ENCODE measurements at regions not wholly inside any gene's neighbourhood (a gene's known extent, or its start where the extent isn't known, plus 50 kb on each side); places are given as distances from the start of the nearest gene placed in this dataset.

- no peak for DNase-seq
Measured at GRCh38 chr1:239538239-239538988, 152.0 kb downstream of the CHRM3 start.

DNA sequence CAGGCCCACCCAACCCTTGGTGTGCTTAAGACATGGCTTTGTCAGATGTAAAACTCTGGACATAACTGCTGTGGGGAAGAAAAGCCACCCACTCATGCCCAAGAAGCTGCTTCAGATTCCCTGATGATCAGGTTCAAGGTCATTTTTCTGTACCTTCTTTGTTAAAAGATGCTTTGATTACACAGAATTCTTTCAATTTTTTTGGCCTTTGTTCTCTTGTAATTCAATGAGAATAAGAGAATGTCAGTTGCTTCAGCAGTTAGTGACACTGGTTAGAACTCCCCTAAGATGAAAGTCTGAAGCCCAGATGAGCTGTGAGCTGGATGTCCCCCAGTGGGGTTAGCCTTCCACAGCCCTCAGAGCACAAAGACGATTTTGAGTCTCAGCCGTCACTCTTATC lies 152.7 kb downstream of the CHRM3 start:
- DNase-seq = no peak

- DNase-seq = no peak
Measured at GRCh38 chr1:239539812-239540211, 153.4 kb downstream of the CHRM3 start.

- no peak for DNase-seq
Measured at GRCh38 chr1:239543873-239544272, 157.5 kb downstream of the CHRM3 start.

DNA sequence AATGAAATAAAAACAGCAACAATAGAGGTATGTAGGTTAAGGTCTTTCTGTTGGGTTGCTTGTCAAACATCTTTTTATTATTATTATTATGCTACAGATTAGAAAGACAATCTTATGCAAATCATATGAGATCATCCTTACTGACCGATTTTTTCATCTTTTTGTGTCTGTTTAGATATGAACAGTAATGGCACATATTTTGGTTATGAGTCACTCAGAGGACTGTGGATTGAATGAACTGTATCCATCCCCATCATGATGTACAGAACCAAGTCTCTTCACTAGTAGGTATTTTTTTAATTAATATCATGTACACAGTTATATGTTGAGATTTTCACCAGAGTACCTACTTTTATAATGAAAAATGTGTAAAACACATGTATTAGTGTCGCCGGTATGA lies 159.1 kb downstream of the CHRM3 start:
- no peak for DNase-seq

DNA sequence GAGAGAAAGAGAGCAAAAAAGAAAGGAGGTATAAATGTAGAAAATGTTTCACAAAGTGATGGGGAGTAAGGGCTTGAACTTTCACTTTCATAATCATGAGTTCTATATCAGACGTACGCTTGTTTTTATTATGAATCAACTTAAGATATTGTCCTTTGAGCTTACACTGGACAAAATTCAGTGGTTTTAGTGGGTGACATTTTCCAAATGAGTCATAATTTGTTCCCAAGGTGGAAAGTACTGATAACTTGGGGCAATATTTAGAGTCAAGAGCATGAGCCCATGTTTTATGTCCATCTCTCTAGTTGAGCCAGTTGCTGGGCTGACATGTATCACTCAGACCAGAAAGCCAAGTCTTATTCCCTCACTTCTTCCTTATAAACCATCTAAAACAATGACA lies 161.6 kb downstream of the CHRM3 start:
- DNase-seq = no peak

- no peak for DNase-seq
Measured at GRCh38 chr1:239550178-239550577, 163.8 kb downstream of the CHRM3 start.

DNA sequence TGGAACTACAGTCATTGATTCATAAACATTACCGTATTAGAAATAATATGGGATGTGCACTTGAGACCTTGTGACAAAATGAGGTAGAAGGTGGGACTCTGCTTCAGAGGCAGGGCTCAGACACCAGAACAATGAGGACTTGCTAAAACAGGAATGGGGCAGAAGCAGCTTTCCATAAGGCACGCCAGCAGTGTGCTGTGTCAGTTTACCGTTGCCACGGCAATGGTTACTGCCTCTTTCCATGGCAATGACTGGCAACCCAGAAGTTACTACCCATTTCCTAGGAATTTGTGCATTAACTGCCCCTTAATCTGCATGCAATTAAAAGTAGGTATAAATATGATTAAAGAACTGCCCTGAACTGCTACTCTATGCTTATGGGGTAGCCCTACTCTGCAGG lies 169.0 kb downstream of the CHRM3 start:
- no peak for DNase-seq

DNA sequence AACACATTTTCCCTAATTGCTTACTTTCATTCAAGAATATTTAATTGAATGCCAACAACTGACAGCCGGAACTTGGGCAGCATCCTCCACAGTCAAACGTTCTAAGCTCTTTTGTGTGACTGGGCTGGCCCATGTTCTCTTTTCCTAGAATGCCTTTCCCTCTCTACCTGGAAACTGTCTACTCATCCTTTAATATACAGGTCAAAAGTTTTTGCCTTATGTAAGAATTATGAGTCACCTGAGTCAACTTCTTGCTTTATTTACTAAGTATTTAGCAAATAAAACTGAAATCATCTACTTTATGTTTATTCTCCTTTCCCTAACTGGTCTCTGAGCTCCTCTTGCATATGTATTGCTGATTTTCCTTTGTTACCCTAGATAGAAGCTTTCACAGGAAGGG lies 172.2 kb downstream of the CHRM3 start:
- no peak for DNase-seq

DNA sequence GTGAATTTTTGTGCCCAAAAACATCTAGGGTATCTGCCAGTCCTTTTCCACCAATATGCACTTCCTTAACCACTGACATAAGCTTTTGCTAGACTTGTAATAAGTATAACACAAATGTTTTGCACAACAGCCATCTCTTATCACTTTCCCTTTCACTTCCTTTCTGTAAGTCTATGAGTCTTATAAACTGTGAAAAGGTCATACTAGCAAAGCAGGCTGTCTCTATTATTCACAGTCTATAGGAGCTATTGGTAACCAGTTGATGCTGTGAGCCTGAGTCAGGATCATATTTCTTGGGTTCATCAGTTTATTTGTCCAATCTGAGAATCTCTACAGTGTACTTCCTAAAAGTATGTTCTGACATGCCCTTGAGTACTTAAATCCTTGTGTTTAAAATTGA lies 172.6 kb downstream of the CHRM3 start:
- no peak for DNase-seq

GRCh38 chr1:239560921-239561320 lies 174.6 kb downstream of the CHRM3 start:
- DNase-seq = no peak

DNA sequence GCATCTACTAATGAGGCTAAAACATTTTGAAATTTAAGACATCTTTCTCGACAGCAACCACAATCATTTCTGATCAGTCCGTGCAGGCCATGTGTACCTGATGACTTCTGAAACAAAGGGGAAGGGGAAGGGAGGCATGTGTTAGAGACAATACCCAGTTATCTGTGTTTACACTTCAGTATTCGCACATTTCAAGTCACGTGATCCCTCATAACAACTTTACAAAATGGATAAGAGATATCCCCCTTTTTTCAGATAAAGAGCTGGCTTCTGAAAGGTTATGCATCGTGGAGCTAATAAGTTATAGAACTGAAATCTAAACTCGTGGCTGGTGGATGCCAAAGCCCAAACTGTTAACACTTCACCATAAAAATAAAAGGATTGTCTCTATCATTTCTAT lies 175.7 kb downstream of the CHRM3 start:
- no peak for DNase-seq

- DNase-seq = no peak
Measured at GRCh38 chr1:239563681-239564080, 177.3 kb downstream of the CHRM3 start.

- DNase-seq = no peak
Measured at GRCh38 chr1:239566074-239566473, 179.7 kb downstream of the CHRM3 start.

- DNase-seq = no peak
Measured at GRCh38 chr1:239570878-239571277, 184.5 kb downstream of the CHRM3 start.

DNA sequence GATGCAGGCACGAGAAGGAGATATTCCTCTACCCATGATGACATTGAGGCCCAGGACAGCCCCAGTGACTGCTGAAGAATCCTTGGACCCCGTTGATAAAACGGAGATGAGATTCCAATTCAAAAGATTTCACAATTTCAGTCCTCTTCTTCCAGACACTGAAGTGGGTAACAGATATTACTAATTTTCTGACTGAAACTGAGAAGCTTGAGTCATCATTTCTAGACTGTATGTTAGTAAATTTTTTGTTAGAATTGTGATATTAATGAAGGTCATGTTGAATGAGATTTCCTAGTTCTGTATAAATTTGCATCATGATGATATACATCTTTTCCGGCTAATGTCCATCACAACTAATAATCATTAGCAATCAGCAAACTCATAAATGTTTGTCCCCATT lies 185.8 kb downstream of the CHRM3 start:
- DNase-seq = no peak

DNA sequence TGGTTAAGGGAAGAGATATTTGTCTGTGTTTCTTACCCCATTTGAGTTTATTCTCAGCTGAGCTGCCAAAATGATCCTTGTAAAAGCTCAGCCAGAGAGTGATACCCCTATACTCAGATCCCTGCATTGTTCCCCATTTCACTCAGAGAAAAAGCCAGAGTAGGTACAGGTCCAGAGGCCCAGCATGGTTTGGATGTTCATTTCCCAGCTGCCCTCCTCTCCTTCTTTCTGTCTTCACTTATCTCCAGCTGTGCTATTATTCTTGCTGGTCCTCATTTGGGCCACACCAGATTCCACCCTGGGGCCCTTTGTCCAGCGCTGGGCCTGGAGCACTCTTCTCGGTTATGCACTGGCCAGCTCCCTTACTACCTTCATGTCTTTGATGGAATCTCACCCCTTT lies 187.7 kb downstream of the CHRM3 start:
- DNase-seq = no peak

GRCh38 chr1:239575113-239575512 lies 188.7 kb downstream of the CHRM3 start:
- DNase-seq = no peak

GRCh38 chr1:239583536-239583935 lies 197.2 kb downstream of the CHRM3 start:
- no peak for DNase-seq

- DNase-seq = no peak
Measured at GRCh38 chr1:239586128-239586527, 199.8 kb downstream of the CHRM3 start.

GRCh38 chr1:239587066-239587465 lies 200.7 kb downstream of the CHRM3 start:
- no peak for DNase-seq

- DNase-seq = no peak
Measured at GRCh38 chr1:239587574-239588369, 201.4 kb downstream of the CHRM3 start.

DNA sequence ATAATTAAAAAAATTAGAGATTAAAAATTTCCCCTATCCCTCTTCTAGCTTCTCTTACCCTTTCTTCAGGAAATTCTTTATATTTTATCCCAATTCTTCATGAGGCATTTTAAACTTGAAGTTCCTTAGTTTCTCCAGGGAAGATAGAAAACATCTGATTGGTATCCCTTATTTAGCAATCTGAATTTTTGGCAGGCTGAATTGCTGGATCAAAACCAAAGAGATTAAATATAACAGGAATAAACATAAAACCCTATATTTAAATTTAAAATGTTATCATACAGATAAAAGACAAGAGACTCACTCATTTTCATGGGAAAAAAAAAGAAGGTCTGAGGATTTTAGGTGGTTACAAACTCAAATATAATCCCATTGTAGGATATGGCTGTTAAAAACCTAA lies 204.2 kb downstream of the CHRM3 start:
- DNase-seq = no peak

Measured in amygdala (tissue), 56 donors.